ENCODE measurements at regions not wholly inside any gene's neighbourhood (a gene's known extent, or its start where the extent isn't known, plus 50 kb on each side); places are given as distances from the start of the nearest gene placed in this dataset.
A peak's percentile ranks its signal among the peaks of the same experiment; 100 is the strongest.

DNA sequence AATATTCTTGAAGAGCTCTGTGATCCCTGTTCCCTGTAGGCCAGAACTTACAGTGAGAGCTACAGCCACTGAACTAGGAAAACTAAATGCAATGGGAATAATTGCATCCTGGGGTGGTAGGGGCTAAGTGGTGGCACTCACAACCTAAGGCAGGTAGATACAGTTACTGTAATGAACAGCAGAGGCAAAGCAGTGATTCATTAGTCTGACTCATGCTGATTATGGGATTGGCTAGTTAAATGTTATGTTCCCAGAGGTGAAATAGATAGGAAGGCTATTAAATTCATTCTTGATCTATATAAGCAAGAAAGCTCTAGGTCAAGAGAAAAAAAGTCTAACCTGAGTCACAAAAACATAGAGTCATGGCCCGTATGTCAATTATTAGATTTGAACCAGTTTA, 173.1 kb upstream of the MALRD1 start:
- CTCF ChIA-PET, result interaction anchor here (0.6 to 1.3 kb wide), 2 partner anchors 11 to 734 kb away, joined by 3 to 5 read pairs; no protein-coding TSS in a partner anchor
- TF ChIP-seq, protein P1, sequence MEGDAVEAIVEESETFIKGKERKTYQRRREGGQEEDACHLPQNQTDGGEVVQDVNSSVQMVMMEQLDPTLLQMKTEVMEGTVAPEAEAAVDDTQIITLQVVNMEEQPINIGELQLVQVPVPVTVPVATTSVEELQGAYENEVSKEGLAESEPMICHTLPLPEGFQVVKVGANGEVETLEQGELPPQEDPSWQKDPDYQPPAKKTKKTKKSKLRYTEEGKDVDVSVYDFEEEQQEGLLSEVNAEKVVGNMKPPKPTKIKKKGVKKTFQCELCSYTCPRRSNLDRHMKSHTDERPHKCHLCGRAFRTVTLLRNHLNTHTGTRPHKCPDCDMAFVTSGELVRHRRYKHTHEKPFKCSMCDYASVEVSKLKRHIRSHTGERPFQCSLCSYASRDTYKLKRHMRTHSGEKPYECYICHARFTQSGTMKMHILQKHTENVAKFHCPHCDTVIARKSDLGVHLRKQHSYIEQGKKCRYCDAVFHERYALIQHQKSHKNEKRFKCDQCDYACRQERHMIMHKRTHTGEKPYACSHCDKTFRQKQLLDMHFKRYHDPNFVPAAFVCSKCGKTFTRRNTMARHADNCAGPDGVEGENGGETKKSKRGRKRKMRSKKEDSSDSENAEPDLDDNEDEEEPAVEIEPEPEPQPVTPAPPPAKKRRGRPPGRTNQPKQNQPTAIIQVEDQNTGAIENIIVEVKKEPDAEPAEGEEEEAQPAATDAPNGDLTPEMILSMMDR (IDR thresholded peaks at IDR 0.05; ENCODE audit: unreplicated experiment), result no peak
- H3K4me3 Mint-ChIP-seq (ENCODE audit: unreplicated experiment), result no peak overlapping the region
- BruUV-seq (replicated peaks), result no TSS peak
- H3K27me3 Mint-ChIP-seq (ENCODE audit: insufficient read depth, unreplicated experiment), result no peaks in the 10 kb centered on the region
- H3K9me3 Mint-ChIP-seq (ENCODE audit: unreplicated experiment), result peaks cover 6% of the 10 kb centered on the region
- intact Hi-C loops (cut with micrococcal nuclease), result no loop called here
- no peaks in the 10 kb centered on the region for H3K4me1 Mint-ChIP-seq (ENCODE audit: insufficient read depth, unreplicated experiment)
- peak; percentile 32 for DNase-seq (ENCODE audit: unreplicated experiment)
- H3K36me3 Mint-ChIP-seq (ENCODE audit: insufficient read depth, unreplicated experiment), result peaks cover 6% of the 10 kb centered on the region
- POLR2A ChIA-PET, result interaction anchor here (1.2 kb wide), 1 partner anchor 10 kb away, joined by 3 read pairs; no protein-coding TSS in a partner anchor
- H3K27ac Mint-ChIP-seq (ENCODE audit: low read depth, unreplicated experiment), result no peak overlapping the region

DNA sequence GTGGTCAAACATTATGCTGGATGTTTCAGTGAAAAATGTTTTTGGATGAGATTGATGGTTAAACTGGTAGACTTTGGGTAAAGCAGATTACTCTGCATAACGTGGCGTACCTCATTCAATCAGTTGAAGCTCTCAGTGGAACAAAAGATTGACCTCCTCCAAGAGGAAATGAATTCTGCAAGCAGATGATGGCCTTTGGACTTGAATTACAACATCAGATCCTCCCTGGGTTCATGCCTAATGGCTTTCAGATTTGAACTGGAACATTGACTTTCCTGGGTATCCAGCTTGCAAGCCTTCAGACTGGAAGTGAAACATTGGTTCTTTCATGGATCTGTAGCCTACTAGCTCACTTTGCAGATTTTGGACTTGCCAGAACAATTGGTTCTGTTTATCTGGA, 169.3 kb upstream of the MALRD1 start:
- intact Hi-C loops (cut with micrococcal nuclease), result no loop called here
- Mint-ChIP-seq H3K27me3 (ENCODE audit: insufficient read depth, unreplicated experiment) (no peaks in the 10 kb centered on the region), H3K9me3 (ENCODE audit: unreplicated experiment) (no peaks in the 10 kb centered on the region), H3K4me3 (ENCODE audit: unreplicated experiment) (no peak overlapping the region), H3K36me3 (ENCODE audit: insufficient read depth, unreplicated experiment) (peaks cover 6% of the 10 kb centered on the region), H3K27ac (ENCODE audit: low read depth, unreplicated experiment) (no peak overlapping the region), H3K4me1 (ENCODE audit: insufficient read depth, unreplicated experiment) (no peaks in the 10 kb centered on the region)
- ChIA-PET POLR2A (no interaction called here), CTCF (no interaction called here)
- TF ChIP-seq, protein P1 (IDR thresholded peaks at IDR 0.05; ENCODE audit: unreplicated experiment), result no peak
- BruUV-seq (replicated peaks), result no TSS peak
- DNase-seq (ENCODE audit: unreplicated experiment), result no peak

DNA sequence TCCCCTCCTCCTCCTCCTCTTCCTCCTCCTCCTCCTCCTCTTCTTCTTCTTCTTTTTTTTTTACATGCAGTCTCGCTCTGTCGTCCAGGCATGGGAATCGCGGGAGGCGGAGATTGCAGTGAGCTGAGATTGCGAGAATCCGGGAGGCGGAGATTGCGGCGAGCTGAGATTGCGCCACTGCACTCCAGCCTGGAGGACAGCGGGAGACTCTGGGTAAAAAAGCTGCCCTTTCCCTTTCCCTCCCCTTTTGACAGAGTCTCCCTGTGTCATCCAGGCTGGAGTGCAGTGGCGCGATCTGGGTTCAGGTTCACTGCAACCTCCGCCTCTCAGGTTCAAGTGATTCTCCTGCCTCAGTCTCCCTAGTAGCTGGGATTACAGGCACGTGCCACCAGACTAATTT, 168.1 kb upstream of the MALRD1 start:
- no TSS peak for BruUV-seq (replicated peaks)
- Mint-ChIP-seq H3K9me3 (ENCODE audit: unreplicated experiment) (no peaks in the 10 kb centered on the region), H3K27me3 (ENCODE audit: insufficient read depth, unreplicated experiment) (no peaks in the 10 kb centered on the region), H3K36me3 (ENCODE audit: insufficient read depth, unreplicated experiment) (peaks cover 6% of the 10 kb centered on the region), H3K4me3 (ENCODE audit: unreplicated experiment) (no peak overlapping the region), H3K27ac (ENCODE audit: low read depth, unreplicated experiment) (no peak overlapping the region), H3K4me1 (ENCODE audit: insufficient read depth, unreplicated experiment) (no peaks in the 10 kb centered on the region)
- no peak for DNase-seq (ENCODE audit: unreplicated experiment)
- intact Hi-C loops (cut with micrococcal nuclease), result no loop called here
- TF ChIP-seq, protein P1 (IDR thresholded peaks at IDR 0.05; ENCODE audit: unreplicated experiment), result no peak
- ChIA-PET CTCF (interaction anchor here (0.6 kb wide), 1 partner anchor 169 kb away, joined by 3 read pairs; no protein-coding TSS in a partner anchor), POLR2A (no interaction called here)

DNA sequence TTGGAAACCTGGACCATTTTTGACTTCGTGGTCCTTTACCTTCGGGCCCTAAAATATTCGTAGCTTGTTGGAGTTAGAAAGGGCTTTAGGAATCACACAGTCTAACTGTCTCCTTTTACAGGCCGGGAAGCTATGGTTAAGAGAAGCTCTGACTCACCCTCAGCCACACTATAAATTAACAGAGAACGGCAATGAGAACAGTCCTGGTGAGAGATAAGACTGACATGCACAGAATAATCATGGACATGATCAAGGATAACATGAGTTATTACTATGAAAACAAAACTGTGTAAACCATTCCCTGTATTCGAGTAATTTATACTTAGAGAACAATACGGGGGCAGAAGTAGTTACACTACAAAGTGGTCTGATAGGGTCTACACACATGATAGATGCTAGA, 162.5 kb upstream of the MALRD1 start:
- TF ChIP-seq, protein P1 (IDR thresholded peaks at IDR 0.05; ENCODE audit: unreplicated experiment), result no peak
- H3K27ac Mint-ChIP-seq (ENCODE audit: low read depth, unreplicated experiment), result no peak overlapping the region
- H3K4me1 Mint-ChIP-seq (ENCODE audit: insufficient read depth, unreplicated experiment), result no peaks in the 10 kb centered on the region
- no peaks in the 10 kb centered on the region for H3K36me3 Mint-ChIP-seq (ENCODE audit: insufficient read depth, unreplicated experiment)
- intact Hi-C loops (cut with micrococcal nuclease), result no loop called here
- CTCF ChIA-PET, result interaction anchor here (0.6 to 0.9 kb wide), 3 partner anchors 10 to 525 kb away, joined by 3 to 5 read pairs (median 4); no protein-coding TSS in a partner anchor
- no peaks in the 10 kb centered on the region for H3K9me3 Mint-ChIP-seq (ENCODE audit: unreplicated experiment)
- POLR2A ChIA-PET, result interaction anchor here (0.8 to 1.0 kb wide), 2 partner anchors 10 to 11 kb away, joined by 3 read pairs; no protein-coding TSS in a partner anchor
- no peaks in the 10 kb centered on the region for H3K27me3 Mint-ChIP-seq (ENCODE audit: insufficient read depth, unreplicated experiment)
- no TSS peak for BruUV-seq (replicated peaks)
- DNase-seq (ENCODE audit: unreplicated experiment), result peak; percentile 9
- H3K4me3 Mint-ChIP-seq (ENCODE audit: unreplicated experiment), result no peak overlapping the region

Data from MCF 10A (cell line).